Lung (tissue), 11 donors: ENCODE measurements at regions not wholly inside any gene's neighbourhood (a gene's known extent, or its start where the extent isn't known, plus 50 kb on each side); places are given as distances from the start of the nearest gene placed in this dataset.

Experiments used
- ATAC-seq: fragments of 200-7000 bp; cut with Tn5 transposase; one replicate; pipeline ENCODE4 v1.9.1; 2020; ENCODE audit warnings: moderate number of reproducible peaks; ENCODE audit not compliant: insufficient read depth, low FRiP score
- DNase-seq, 3 donors: peaks; one replicate each; pipeline ENCODE4 v3.0.0-alpha.2; 2013 to 2017
- H3K27ac ChIP-seq, 2 donors: one replicate each; pipeline ENCODE4 v1.5.1; 2013; ENCODE audit warnings: mild to moderate bottlenecking in 2 of 2, moderate library complexity in 2 of 2, control low read depth in 1 of 2, inconsistent platforms in 1 of 2, low read depth in 1 of 2, low read length in 1 of 2
- H3K27me3 ChIP-seq, 3 donors: one replicate each; pipeline ENCODE4 v1.5.1; 2013; ENCODE audit warnings: low read length in 2 of 3; ENCODE audit not compliant: control insufficient read depth in 3 of 3, insufficient read depth in 3 of 3
- H3K36me3 ChIP-seq, 4 donors: one replicate each; pipeline ENCODE4 v1.5.1; 2013; ENCODE audit warnings: low read length in 4 of 4, mild to moderate bottlenecking in 1 of 4, moderate library complexity in 1 of 4; ENCODE audit not compliant: control insufficient read depth in 4 of 4, insufficient read depth in 4 of 4
- H3K4me1 ChIP-seq, 5 donors: one replicate each; pipeline ENCODE4 v1.5.1; 2013; ENCODE audit warnings: low read length in 5 of 5, mild to moderate bottlenecking in 2 of 5, moderate library complexity in 1 of 5; ENCODE audit not compliant: control insufficient read depth in 5 of 5, insufficient read depth in 5 of 5
- H3K4me3 ChIP-seq: one replicate; pipeline ENCODE4 v1.5.1; 2013; ENCODE audit warnings: mild to moderate bottlenecking, control low read depth, moderate library complexity
- H3K9ac ChIP-seq, 2 donors: one replicate each; pipeline ENCODE4 v1.5.1; 2013; ENCODE audit warnings: low read length in 2 of 2, control low read depth in 1 of 2; ENCODE audit not compliant: insufficient read depth in 1 of 2
- H3K9me3 ChIP-seq, 4 donors: one replicate each; pipeline ENCODE4 v1.5.1; 2013; ENCODE audit warnings: low read length in 3 of 4, mild to moderate bottlenecking in 1 of 4, moderate library complexity in 1 of 4; ENCODE audit not compliant: control insufficient read depth in 4 of 4, insufficient read depth in 3 of 4
- CTCF ChIP-seq: IDR thresholded peaks from 2 replicates; pipeline ENCODE4 v1.5.1; 2012; ENCODE audit warnings: mild to moderate bottlenecking; ENCODE audit errors: control extremely low read depth, extremely low read depth
- WGBS, 2 donors: extraction: QIAGEN DNeasy Blood & Tissue Kit; methylation state at CpG; one replicate each; pipeline ENCODE4 v1.1.7; 2013; 5-methylcytosine and 5-hydroxymethylcytosine counted together
- donor health status: control.
- donor health status: control.
- donor health status: Bipolar disorder and iron deficiency.
- donor health status: healthy.
- donor health status: DM: yes; HTN: yes; CAD: no.

- WGBS, 2 donors = 48 to 60% methylated on average over 12 of the region's 12 CpGs
- Histone ChIP-seq H3K36me3 (no peaks in the 10 kb centered on the region), H3K4me3 (no peak overlapping the region), H3K9ac (no peak overlapping the region), H3K9me3 (peaks cover 0 to 2% (median 0%) of the 10 kb centered on the region in 4 donors), H3K27ac (no peak overlapping the region), H3K4me1 (peaks cover 0 to 12% (median 0%) of the 10 kb centered on the region in 5 donors), H3K27me3 (peaks cover 0 to 7% (median 2%) of the 10 kb centered on the region in 3 donors)
- ATAC-seq = no peak
- DNase-seq = no peak
- no peak for TF ChIP-seq CTCF
These were observed 282.5 kb upstream of the FOXF1 start for GRCh38 chr16:86227801-86228200.

GRCh38 chr16:86228713-86229112, 281.6 kb upstream of the FOXF1 start:
- H3K4me3 ChIP-seq = no peak overlapping the region
- H3K27ac ChIP-seq = no peak overlapping the region
- ATAC-seq = no peak
- no peaks in the 10 kb centered on the region for H3K36me3 ChIP-seq
- 46 to 53% methylated on average over 4 of the region's 4 CpGs for WGBS, 2 donors
- peaks cover 0 to 3% (median 0%) of the 10 kb centered on the region in 5 donors for H3K4me1 ChIP-seq
- peaks cover 0 to 7% (median 2%) of the 10 kb centered on the region in 3 donors for H3K27me3 ChIP-seq
- no peak for TF ChIP-seq CTCF
- no peak overlapping the region for H3K9ac ChIP-seq
- peaks cover 0 to 2% (median 0%) of the 10 kb centered on the region in 4 donors for H3K9me3 ChIP-seq
- no peak for DNase-seq

- Histone ChIP-seq H3K36me3 (no peaks in the 10 kb centered on the region), H3K9ac (no peak overlapping the region), H3K4me3 (no peak overlapping the region), H3K4me1 (no peaks in the 10 kb centered on the region), H3K27ac (no peak overlapping the region), H3K9me3 (peaks cover 0 to 2% (median 0%) of the 10 kb centered on the region in 4 donors), H3K27me3 (peaks cover 0 to 7% (median 2%) of the 10 kb centered on the region in 3 donors)
- 69 to 70% methylated on average over 2 of the region's 2 CpGs for WGBS, 2 donors
- no peak for ATAC-seq
- TF ChIP-seq CTCF = no peak
- no peak for DNase-seq
These were observed 281.0 kb upstream of the FOXF1 start for GRCh38 chr16:86229283-86229682.
